Breast epithelium (tissue), 4 donors: ENCODE measurements at regions not wholly inside any gene's neighbourhood (a gene's known extent, or its start where the extent isn't known, plus 50 kb on each side); places are given as distances from the start of the nearest gene placed in this dataset.

Experiments used
- DNase-seq, 2 donors: peaks; one replicate each; pipeline ENCODE4 v3.0.0-alpha.2; 2019; ENCODE audit warnings: low spot score in 2 of 2
- H3K27ac ChIP-seq, 2 donors: fragments of 200-600 bp; sonication (generic) in 1 of 2; one replicate each; pipeline ENCODE4 v1.5.1; 2016 to 2019; ENCODE audit warnings: mild to moderate bottlenecking in 1 of 2
- H3K27me3 ChIP-seq, 2 donors: fragments of 200-600 bp; sonication (generic) in 1 of 2; one replicate each; pipeline versions ENCODE4 v1.5.1 to v1.6.0; 2017 to 2019; ENCODE audit warnings: control low read depth in 1 of 2, mild to moderate bottlenecking in 1 of 2
- H3K36me3 ChIP-seq: fragments of 200-600 bp; one replicate; pipeline ENCODE4 v1.5.1; 2019
- H3K4me1 ChIP-seq, 2 donors: fragments of 200-600 bp; sonication (generic); one replicate each; pipeline ENCODE4 v1.5.1; 2016 to 2019; ENCODE audit warnings: control low read depth in 1 of 2
- H3K4me3 ChIP-seq, 3 donors: fragments of 200-600 bp; sonication (generic); 1 replicate in 2 of 3; 2 replicates in 1 of 3; pipeline ENCODE4 v1.5.1; 2016 to 2019; ENCODE audit warnings: mild to moderate bottlenecking in 3 of 3, moderate library complexity in 2 of 3
- H3K9me3 ChIP-seq, 2 donors: fragments of 200-600 bp; sonication (generic) in 1 of 2; one replicate each; pipeline ENCODE4 v1.5.1; 2016 to 2019; ENCODE audit warnings: control low read depth in 1 of 2
- CTCF ChIP-seq, 3 donors: fragments of 450-650 bp; IDR thresholded peaks; one replicate each; pipeline ENCODE4 v1.5.1; 2016 to 2017; ENCODE audit warnings: antibody characterized with exemption in 3 of 3, mild to moderate bottlenecking in 3 of 3, moderate library complexity in 3 of 3
- POLR2A ChIP-seq: fragments of 450-650 bp; IDR thresholded peaks from one replicate; pipeline ENCODE4 v1.6.1; 2016; ENCODE audit warnings: antibody characterized with exemption, mild to moderate bottlenecking, moderate library complexity
- POLR2AphosphoS5 ChIP-seq, 3 donors: sonication (generic); formaldehyde crosslinking; IDR thresholded peaks; one replicate each; pipeline ENCODE4 v1.6.1; 2017; ENCODE audit warnings: antibody characterized with exemption in 3 of 3
- intact Hi-C: fragments of 100-400 bp; cut with DNase I; formaldehyde crosslinking; loops from one replicate; pipeline ENCODE4 v1.15.1; 2023; ENCODE audit warnings: low total_unique reads

GRCh38 chr14:100407376-100408102 is 84.4 kb downstream of the SLC25A47 start:
- Histone ChIP-seq H3K9me3 (no peaks in the 10 kb centered on the region), H3K4me3 (no peak overlapping the region), H3K27ac (peak overlapping the region in 1 of 2 donors; percentile 56), H3K4me1 (peaks cover 0 to 8% of the 10 kb centered on the region in 2 donors), H3K27me3 (no peaks in the 10 kb centered on the region), H3K36me3 (no peaks in the 10 kb centered on the region)
- intact Hi-C loops: no loop called here
- TF ChIP-seq POLR2A: no peak
- no peak for TF ChIP-seq POLR2AphosphoS5 (IDR thresholded peaks at IDR 0.05)
- TF ChIP-seq CTCF (IDR thresholded peaks at IDR 0.05): no peak
- DNase-seq: peak in 1 of 2 donors; percentile 5

- DNase-seq: peak in 1 of 2 donors; percentile 27
- Histone ChIP-seq H3K36me3 (no peaks in the 10 kb centered on the region), H3K4me1 (peaks cover 0 to 8% of the 10 kb centered on the region in 2 donors), H3K27ac (no peak overlapping the region), H3K4me3 (no peak overlapping the region), H3K9me3 (no peaks in the 10 kb centered on the region), H3K27me3 (no peaks in the 10 kb centered on the region)
- intact Hi-C loops: no loop called here
- no peak for TF ChIP-seq POLR2A
- TF ChIP-seq POLR2AphosphoS5 (IDR thresholded peaks at IDR 0.05): no peak
Observed at GRCh38 chr14:100408350-100409002, 85.3 kb downstream of the SLC25A47 start.

GRCh38 chr14:100409003-100409360 is 85.8 kb downstream of the SLC25A47 start:
- no peaks in the 10 kb centered on the region for H3K9me3 ChIP-seq
- intact Hi-C loops: no loop called here
- H3K4me3 ChIP-seq: no peak overlapping the region
- no peak for DNase-seq
- peaks cover 0 to 8% of the 10 kb centered on the region in 2 donors for H3K4me1 ChIP-seq
- TF ChIP-seq POLR2AphosphoS5 (IDR thresholded peaks at IDR 0.05) (no peak), CTCF (IDR thresholded peaks at IDR 0.05) (no peak), POLR2A (no peak)
- no peak overlapping the region for H3K27ac ChIP-seq
- H3K27me3 ChIP-seq: no peaks in the 10 kb centered on the region
- no peaks in the 10 kb centered on the region for H3K36me3 ChIP-seq

GRCh38 chr14:100409651-100410050 is 86.5 kb downstream of the SLC25A47 start:
- H3K4me3 ChIP-seq: no peak overlapping the region
- TF ChIP-seq CTCF (IDR thresholded peaks at IDR 0.05) (no peak), POLR2A (no peak), POLR2AphosphoS5 (IDR thresholded peaks at IDR 0.05) (no peak)
- H3K9me3 ChIP-seq: no peaks in the 10 kb centered on the region
- peaks cover 0 to 8% of the 10 kb centered on the region in 2 donors for H3K4me1 ChIP-seq
- intact Hi-C loops: no loop called here
- H3K27ac ChIP-seq: peak overlapping the region; percentile 4 to 10
- no peaks in the 10 kb centered on the region for H3K36me3 ChIP-seq
- no peak for DNase-seq
- H3K27me3 ChIP-seq: no peaks in the 10 kb centered on the region

- DNase-seq: peak in 1 of 2 donors; percentile 2
- Histone ChIP-seq H3K27me3 (no peaks in the 10 kb centered on the region), H3K4me1 (peaks cover 0 to 8% of the 10 kb centered on the region in 2 donors), H3K9me3 (no peaks in the 10 kb centered on the region), H3K36me3 (no peaks in the 10 kb centered on the region), H3K4me3 (no peak overlapping the region), H3K27ac (peak overlapping the region; percentile 4 to 10)
- intact Hi-C loops: no loop called here
- TF ChIP-seq CTCF (IDR thresholded peaks at IDR 0.05) (no peak), POLR2A (no peak), POLR2AphosphoS5 (IDR thresholded peaks at IDR 0.05) (no peak)
Observed at GRCh38 chr14:100410056-100410565, 87.0 kb downstream of the SLC25A47 start.
